HepG2 (cell line): ENCODE measurements at regions not wholly inside any gene's neighbourhood (a gene's known extent, or its start where the extent isn't known, plus 50 kb on each side); places are given as distances from the start of the nearest gene placed in this dataset.

ENCODE experiments used
- KMT2B ChIP-seq: IDR thresholded peaks from 2 replicates; pipeline ENCODE4 v1.6.1; 2016; ENCODE audit warnings: missing genetic modification reagents, missing compliant biosample characterization
- RARA ChIP-seq: IDR thresholded peaks from 2 replicates; pipeline ENCODE4 v1.6.1; 2016; ENCODE audit warnings: missing genetic modification reagents, missing compliant biosample characterization
- SMARCC2 ChIP-seq: fragments of 450-650 bp; IDR thresholded peaks from 2 replicates; pipeline ENCODE4 v1.6.1; 2017; ENCODE audit warnings: antibody characterized with exemption, mild to moderate bottlenecking
- STAT5B ChIP-seq: sonication (generic); formaldehyde crosslinking; IDR thresholded peaks from 2 replicates; pipeline ENCODE4 v1.4.0; 2020; ENCODE audit warnings: missing genetic modification reagents
- TGIF2 ChIP-seq: IDR thresholded peaks from 2 replicates; pipeline ENCODE4 v1.6.1; 2016; ENCODE audit warnings: control low read depth, missing compliant biosample characterization
- ZBTB7A ChIP-seq: sonication (generic); formaldehyde crosslinking; IDR thresholded peaks from 2 replicates; pipeline ENCODE4 v1.8.0; 2022; ENCODE audit warnings: mild to moderate bottlenecking, missing genetic modification reagents
- ZBTB8A ChIP-seq: sonication (generic); formaldehyde crosslinking; IDR thresholded peaks from 2 replicates; pipeline ENCODE4 v1.4.0; 2020; ENCODE audit warnings: mild to moderate bottlenecking, low read depth, missing genetic modification reagents, borderline replicate concordance
- TF ChIP-seq, protein P1 (sequence below): sonication (generic); formaldehyde crosslinking; IDR thresholded peaks from 2 replicates; pipeline ENCODE4 v1.4.0; 2020; ENCODE audit warnings: missing genetic modification reagents, borderline replicate concordance
- TF ChIP-seq, protein P2 (sequence below): sonication (generic); formaldehyde crosslinking; IDR thresholded peaks from 2 replicates; pipeline ENCODE4 v1.4.0; 2020; ENCODE audit warnings: mild to moderate bottlenecking, missing genetic modification reagents
- TF ChIP-seq, protein P3 (sequence below): sonication (generic); formaldehyde crosslinking; IDR thresholded peaks from 2 replicates; pipeline ENCODE4 v1.8.0; 2022; ENCODE audit warnings: mild to moderate bottlenecking, missing genetic modification reagents, moderate library complexity
- TF ChIP-seq, protein P4 (sequence below): sonication (generic); formaldehyde crosslinking; IDR thresholded peaks from one replicate; pipeline ENCODE4 v1.5.1; 2020; ENCODE audit warnings: mild to moderate bottlenecking, missing genetic modification reagents; ENCODE audit errors: not compliant biosample characterization

DNA sequence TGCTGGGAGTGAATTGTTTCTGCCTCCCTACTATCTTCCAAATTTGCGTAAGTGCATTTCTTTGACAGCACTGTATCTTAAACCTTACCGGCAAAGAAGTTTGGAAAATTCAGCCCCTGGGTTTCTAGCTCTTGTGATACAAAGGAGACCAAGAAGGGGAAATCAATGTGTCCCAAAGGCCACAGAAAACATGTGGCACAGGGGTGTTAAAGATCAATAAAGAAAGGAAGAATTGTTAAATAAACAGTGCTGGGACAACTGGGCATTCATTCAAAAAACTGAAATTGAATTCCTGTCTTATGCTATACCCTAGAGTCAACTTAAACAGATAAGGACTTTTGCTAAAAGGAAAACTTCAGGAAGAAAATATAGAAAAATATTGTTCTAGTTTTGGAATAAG is 328.1 kb downstream of the MAN2A1 start (continued):
- TF ChIP-seq, protein P1, sequence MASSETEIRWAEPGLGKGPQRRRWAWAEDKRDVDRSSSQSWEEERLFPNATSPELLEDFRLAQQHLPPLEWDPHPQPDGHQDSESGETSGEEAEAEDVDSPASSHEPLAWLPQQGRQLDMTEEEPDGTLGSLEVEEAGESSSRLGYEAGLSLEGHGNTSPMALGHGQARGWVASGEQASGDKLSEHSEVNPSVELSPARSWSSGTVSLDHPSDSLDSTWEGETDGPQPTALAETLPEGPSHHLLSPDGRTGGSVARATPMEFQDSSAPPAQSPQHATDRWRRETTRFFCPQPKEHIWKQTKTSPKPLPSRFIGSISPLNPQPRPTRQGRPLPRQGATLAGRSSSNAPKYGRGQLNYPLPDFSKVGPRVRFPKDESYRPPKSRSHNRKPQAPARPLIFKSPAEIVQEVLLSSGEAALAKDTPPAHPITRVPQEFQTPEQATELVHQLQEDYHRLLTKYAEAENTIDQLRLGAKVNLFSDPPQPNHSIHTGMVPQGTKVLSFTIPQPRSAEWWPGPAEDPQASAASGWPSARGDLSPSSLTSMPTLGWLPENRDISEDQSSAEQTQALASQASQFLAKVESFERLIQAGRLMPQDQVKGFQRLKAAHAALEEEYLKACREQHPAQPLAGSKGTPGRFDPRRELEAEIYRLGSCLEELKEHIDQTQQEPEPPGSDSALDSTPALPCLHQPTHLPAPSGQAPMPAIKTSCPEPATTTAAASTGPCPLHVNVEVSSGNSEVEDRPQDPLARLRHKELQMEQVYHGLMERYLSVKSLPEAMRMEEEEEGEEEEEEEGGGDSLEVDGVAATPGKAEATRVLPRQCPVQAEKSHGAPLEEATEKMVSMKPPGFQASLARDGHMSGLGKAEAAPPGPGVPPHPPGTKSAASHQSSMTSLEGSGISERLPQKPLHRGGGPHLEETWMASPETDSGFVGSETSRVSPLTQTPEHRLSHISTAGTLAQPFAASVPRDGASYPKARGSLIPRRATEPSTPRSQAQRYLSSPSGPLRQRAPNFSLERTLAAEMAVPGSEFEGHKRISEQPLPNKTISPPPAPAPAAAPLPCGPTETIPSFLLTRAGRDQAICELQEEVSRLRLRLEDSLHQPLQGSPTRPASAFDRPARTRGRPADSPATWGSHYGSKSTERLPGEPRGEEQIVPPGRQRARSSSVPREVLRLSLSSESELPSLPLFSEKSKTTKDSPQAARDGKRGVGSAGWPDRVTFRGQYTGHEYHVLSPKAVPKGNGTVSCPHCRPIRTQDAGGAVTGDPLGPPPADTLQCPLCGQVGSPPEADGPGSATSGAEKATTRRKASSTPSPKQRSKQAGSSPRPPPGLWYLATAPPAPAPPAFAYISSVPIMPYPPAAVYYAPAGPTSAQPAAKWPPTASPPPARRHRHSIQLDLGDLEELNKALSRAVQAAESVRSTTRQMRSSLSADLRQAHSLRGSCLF: no peak
- TF ChIP-seq, protein P2, sequence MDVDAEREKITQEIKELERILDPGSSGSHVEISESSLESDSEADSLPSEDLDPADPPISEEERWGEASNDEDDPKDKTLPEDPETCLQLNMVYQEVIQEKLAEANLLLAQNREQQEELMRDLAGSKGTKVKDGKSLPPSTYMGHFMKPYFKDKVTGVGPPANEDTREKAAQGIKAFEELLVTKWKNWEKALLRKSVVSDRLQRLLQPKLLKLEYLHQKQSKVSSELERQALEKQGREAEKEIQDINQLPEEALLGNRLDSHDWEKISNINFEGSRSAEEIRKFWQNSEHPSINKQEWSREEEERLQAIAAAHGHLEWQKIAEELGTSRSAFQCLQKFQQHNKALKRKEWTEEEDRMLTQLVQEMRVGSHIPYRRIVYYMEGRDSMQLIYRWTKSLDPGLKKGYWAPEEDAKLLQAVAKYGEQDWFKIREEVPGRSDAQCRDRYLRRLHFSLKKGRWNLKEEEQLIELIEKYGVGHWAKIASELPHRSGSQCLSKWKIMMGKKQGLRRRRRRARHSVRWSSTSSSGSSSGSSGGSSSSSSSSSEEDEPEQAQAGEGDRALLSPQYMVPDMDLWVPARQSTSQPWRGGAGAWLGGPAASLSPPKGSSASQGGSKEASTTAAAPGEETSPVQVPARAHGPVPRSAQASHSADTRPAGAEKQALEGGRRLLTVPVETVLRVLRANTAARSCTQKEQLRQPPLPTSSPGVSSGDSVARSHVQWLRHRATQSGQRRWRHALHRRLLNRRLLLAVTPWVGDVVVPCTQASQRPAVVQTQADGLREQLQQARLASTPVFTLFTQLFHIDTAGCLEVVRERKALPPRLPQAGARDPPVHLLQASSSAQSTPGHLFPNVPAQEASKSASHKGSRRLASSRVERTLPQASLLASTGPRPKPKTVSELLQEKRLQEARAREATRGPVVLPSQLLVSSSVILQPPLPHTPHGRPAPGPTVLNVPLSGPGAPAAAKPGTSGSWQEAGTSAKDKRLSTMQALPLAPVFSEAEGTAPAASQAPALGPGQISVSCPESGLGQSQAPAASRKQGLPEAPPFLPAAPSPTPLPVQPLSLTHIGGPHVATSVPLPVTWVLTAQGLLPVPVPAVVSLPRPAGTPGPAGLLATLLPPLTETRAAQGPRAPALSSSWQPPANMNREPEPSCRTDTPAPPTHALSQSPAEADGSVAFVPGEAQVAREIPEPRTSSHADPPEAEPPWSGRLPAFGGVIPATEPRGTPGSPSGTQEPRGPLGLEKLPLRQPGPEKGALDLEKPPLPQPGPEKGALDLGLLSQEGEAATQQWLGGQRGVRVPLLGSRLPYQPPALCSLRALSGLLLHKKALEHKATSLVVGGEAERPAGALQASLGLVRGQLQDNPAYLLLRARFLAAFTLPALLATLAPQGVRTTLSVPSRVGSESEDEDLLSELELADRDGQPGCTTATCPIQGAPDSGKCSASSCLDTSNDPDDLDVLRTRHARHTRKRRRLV (CRISPR knock-in tag): no peak
- TF ChIP-seq KMT2B (CRISPR knock-in tag) (0 out of 2 replicates have a peak, but pooled peaks have one; percentile 39), RARA (CRISPR knock-in tag) (peak; percentile 66), ZBTB8A (CRISPR knock-in tag) (no peak), ZBTB7A (CRISPR knock-in tag) (no peak), SMARCC2 (no peak), TGIF2 (CRISPR knock-in tag) (no peak), STAT5B (CRISPR knock-in tag) (no peak)
- TF ChIP-seq, protein P3, sequence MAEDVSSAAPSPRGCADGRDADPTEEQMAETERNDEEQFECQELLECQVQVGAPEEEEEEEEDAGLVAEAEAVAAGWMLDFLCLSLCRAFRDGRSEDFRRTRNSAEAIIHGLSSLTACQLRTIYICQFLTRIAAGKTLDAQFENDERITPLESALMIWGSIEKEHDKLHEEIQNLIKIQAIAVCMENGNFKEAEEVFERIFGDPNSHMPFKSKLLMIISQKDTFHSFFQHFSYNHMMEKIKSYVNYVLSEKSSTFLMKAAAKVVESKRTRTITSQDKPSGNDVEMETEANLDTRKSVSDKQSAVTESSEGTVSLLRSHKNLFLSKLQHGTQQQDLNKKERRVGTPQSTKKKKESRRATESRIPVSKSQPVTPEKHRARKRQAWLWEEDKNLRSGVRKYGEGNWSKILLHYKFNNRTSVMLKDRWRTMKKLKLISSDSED (CRISPR knock-in tag): no peak
- TF ChIP-seq, protein P4, sequence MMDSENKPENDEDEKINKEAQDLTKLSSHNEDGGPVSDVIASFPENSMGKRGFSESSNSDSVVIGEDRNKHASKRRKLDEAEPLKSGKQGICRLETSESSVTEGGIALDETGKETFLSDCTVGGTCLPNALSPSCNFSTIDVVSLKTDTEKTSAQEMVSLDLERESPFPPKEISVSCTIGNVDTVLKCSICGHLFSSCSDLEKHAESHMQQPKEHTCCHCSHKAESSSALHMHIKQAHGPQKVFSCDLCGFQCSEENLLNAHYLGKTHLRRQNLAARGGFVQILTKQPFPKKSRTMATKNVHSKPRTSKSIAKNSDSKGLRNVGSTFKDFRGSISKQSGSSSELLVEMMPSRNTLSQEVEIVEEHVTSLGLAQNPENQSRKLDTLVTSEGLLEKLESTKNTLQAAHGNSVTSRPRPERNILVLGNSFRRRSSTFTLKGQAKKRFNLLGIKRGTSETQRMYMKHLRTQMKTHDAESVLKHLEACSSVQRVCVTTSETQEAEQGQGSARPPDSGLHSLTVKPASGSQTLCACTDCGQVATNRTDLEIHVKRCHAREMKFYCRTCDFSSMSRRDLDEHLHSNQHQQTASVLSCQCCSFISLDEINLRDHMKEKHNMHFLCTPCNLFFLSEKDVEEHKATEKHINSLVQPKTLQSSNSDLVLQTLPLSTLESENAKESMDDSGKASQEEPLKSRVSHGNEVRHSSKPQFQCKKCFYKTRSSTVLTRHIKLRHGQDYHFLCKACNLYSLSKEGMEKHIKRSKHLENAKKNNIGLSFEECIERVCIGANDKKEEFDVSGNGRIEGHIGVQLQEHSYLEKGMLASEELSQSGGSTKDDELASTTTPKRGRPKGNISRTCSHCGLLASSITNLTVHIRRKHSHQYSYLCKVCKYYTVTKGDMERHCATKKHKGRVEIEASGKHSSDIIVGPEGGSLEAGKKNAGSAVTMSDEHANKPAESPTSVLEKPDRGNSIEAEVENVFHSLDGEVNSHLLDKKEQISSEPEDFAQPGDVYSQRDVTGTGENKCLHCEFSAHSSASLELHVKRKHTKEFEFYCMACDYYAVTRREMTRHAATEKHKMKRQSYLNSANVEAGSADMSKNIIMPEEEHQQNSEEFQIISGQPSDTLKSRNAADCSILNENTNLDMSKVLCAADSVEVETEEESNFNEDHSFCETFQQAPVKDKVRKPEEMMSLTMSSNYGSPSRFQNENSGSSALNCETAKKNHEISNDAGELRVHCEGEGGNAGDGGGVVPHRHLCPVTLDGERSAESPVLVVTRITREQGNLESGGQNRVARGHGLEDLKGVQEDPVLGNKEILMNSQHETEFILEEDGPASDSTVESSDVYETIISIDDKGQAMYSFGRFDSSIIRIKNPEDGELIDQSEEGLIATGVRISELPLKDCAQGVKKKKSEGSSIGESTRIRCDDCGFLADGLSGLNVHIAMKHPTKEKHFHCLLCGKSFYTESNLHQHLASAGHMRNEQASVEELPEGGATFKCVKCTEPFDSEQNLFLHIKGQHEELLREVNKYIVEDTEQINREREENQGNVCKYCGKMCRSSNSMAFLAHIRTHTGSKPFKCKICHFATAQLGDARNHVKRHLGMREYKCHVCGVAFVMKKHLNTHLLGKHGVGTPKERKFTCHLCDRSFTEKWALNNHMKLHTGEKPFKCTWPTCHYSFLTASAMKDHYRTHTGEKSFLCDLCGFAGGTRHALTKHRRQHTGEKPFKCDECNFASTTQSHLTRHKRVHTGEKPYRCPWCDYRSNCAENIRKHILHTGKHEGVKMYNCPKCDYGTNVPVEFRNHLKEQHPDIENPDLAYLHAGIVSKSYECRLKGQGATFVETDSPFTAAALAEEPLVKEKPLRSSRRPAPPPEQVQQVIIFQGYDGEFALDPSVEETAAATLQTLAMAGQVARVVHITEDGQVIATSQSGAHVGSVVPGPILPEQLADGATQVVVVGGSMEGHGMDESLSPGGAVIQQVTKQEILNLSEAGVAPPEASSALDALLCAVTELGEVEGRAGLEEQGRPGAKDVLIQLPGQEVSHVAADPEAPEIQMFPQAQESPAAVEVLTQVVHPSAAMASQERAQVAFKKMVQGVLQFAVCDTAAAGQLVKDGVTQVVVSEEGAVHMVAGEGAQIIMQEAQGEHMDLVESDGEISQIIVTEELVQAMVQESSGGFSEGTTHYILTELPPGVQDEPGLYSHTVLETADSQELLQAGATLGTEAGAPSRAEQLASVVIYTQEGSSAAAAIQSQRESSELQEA: no peak
